GM21576 (cell line): ENCODE measurements at regions not wholly inside any gene's neighbourhood (a gene's known extent, or its start where the extent isn't known, plus 50 kb on each side); places are given as distances from the start of the nearest gene placed in this dataset.

ENCODE experiments used
- ATAC-seq: cut with Tn5 transposase; IDR thresholded peaks from one replicate; pipeline ENCODE4 v1.9.1; 2021; ENCODE audit warnings: mild to moderate bottlenecking, moderate library complexity; ENCODE audit not compliant: unreplicated experiment

DNA sequence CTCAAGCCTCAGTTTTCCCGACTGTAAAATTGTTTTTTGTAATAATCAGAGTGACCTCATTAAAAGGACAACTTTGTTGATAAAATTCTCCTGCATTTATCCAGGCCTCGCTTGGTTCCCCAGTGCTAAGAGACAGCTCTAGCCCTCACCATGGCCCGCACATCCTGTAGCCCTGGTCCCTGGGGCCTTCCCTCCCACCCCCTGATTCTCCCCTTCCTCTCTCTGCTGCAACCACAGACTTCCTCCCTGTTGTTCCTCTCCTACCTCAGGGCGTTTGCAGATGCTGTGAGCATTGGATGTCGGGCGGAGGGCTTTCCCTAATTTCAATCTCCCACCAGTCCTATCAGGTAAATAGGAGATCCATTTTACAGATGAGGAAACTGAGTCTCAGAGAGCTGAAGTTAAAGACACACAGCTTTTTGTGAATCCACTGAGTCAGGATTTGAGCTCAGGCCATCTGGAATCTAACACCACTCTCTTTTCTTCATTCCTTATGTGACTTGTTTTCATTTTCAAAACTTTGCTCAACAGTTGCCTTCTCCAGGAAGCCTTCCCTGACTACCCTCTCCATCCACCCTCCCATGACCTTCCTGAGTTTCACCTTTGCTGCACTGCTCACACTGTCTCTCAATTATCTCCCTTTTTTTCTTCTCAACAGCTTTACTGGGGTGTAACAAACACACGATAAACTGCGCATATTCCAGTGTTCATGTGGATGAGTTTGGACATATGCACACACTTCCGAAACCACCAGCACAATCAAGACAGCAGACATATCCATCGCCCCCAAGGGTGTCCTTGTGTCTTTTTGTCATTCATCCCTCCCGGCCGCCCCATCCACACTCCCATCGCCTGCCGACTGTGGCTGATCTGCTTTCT, 107.1 kb downstream of the CEBPB start:
- no peak for ATAC-seq

DNA sequence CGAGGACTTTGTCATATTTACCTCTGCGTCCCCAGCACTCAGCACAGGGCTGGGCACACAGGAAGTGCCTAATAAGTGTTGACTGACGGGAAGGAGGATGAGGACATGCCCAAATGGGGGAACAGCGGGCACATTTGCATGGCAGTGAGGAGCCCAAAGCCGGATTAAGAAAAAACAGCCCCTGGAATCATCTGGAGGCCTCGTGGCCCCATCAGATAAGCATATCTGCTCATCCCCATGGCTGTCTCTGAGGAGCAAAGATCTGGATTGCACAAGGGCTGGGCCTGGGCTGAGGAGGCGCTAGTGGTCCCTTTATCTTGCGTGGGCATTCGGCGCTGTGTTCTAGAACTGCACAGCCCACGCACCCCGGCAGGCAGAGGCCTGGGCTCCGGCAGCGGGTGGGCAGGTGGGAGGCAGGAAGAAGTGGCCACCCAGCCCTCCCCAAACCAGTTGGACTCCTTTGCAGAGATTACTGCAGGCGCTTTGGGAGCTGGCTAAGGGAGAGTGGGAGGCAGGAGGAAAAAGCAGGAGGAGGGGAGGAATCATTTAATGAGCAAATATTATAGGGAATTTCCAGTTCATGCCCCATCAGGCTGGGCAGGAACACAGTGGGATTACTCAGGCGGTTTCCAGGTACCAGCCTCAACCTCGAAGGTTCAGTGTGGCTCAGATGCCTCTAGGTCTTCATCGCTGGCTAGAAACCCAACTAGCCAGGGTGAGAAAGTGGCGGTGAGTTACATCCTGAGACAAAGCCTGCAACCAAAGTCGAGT, 108.1 kb downstream of the CEBPB start:
- ATAC-seq = no peak

DNA sequence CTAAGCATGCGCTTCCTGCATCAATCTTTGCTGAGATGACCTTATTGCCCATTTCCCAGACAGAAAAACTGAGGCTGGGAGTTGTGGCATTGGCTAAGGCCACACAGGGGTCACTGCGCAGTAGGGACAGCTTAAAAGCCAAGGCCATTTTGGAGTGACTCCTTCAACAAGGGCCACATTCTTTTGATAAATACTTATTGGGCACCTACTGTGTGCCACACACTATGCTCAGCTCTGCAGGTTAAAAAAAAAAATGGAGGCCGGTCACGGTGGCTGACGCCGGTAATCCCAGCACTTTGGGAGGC, 108.6 kb downstream of the CEBPB start:
- no peak for ATAC-seq

DNA sequence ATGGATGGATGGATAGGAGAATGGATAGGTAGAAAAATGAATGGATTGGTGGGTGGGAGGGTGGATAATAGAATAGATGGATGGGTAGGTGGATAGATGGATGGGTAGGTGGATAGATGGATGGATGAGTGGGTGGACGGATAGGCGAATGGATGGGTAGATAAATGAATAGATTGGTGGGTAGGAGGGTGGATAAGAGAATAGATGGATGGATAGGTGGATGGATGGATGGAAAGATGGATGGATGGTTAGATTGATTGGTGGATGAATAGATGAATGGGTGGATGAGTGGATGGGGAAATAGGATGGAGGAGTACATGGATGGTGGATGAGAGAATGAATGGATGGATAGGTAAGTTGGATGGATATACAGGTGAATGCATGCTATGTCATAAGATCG, 110.5 kb downstream of the CEBPB start:
- no peak for ATAC-seq

DNA sequence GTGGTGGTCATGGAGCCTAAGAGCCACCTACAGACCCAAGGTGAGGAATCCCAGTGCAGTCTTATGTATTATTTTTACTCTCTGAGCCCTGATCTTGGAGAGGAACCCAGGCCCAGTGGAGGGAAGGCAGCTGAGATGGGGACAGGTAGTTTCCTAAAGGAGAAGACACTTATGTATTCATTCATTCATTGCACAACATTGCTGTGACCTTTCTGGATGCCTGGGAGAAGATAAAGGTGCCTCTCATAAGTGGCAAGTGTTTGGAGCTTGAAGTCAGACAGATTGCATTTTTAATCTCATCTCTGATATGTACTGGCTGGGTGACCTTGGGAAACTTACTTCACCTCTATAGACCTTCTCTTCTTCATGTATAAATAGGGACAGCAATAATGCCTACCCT, 111.1 kb downstream of the CEBPB start:
- no peak for ATAC-seq

DNA sequence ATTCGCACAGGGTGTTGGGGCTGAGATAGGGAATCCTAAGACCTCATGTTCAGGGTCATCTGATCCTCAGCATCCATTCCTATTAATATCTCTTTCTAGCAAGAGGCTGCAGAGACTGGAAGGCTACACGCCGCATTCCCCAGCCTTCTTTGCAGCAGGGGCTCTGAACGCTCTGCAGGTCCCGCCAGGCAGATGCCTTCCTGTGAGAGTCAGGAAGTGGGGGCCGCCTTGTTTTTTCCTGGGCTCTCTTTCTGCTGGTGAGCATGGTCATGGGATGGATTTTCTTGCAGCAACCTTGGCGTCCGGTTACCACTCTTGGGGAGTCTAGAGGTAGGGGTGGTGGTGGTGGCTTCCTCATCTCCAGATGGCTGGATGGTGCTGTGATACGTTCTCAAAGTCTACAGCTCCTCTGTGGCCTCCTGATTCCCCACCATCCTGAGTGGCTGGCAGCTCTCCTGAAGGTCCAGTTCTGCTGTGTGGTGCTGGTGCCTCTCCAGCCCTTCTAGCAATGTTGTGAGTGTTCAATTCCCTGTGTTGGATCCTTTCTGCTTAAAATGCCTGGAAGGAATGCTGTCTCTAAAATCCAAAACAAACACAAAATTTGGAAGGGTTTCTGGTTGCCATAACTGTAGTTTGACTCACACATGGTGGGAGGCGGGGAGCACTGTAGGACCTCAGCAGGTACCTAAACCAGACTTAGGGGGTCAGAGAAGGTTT, 111.9 kb downstream of the CEBPB start:
- no peak for ATAC-seq

DNA sequence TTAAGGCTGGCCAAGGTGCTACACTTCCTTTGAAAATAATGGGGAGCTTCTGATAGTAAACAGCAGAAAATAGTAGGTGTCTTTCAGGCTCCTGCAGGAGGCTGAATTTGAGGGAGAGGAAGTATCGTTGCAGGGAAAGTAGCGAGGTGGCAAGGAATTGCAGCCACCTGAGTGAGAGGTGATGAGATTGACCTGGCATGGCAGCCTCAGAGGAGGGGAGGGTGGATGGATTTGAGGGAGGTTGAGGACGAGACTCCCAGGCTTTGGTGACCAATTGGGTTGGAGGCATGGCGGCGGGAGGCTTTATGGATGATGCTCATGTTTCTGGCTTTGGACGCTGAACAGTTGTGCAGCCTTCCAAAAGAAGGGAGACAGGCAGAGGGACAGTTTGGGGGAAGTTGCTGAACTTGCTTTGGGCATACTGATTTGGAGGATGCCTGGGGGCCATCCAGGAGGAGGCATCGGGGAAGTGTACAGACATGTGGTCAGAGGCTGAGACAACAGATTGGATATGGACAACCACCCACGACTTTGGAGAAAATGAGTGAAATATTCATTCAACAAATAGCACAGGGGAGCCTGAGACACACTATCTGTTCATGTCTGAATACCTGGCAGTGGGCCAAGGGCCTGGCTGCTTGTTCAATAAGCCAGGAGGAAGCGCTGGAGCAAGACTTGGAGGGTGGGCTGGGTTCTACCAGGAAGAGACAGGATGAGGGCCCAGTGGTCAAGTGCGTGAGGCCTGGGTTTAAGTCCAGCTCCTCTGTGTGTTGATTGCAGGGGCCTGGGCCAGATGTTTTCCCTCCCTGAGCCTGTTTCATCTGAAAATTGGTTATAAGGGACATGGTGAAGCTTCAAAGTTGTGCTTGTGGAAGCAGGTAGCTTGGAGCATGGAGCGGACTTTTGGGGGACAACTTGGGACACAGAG, 113.2 kb downstream of the CEBPB start:
- no peak for ATAC-seq

DNA sequence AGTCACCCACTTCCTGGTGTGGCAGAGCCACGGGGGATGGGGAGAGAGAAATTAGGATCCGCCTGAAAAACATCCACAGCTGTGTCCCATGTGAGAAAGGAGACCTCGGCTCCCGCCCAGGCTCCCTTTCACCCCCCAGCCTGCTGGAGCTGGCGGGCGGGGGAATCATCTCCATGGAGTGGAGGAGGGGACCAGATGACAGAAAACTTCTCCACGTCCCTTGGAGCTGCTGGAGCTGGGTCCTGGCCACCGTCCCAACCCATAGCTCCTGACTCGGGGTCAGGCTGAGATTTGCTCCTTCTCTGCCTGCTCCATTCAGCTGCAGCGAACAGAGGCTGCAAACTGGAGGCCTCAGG, 113.8 kb downstream of the CEBPB start:
- no peak for ATAC-seq

DNA sequence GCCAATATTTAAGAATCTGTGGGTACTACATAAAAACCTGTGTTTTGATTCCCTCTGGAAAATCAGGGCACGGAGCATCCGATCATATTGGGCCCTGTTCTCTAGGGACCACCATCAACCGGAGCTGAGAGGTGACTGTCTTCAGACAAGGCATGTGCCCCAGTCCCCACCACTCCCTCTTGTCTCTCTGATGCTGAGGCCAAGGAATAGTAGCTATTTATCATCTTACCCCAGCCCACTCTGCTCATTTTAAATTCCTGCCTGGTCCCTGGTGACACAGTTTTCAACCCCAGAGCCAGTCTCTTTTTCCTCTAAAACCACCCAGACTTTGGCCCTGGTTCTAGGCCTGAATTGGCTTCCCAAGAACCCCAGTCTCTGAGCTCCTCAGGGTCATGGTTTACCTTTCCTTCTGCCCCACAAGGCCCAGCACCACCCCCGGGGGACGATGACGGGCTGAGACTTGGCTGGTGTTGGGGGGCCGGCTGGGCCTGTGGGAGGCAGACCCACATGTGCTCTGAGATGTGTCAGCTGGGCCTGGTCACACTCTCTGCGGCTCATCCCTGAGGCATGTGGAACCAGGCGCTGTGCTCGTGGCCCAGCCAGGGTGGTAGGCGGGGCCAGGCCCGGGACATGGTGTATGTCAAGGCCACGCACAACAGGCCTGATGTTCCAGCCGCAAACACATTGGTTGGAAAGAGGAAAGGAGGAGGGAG, 114.4 kb downstream of the CEBPB start:
- ATAC-seq = no peak

DNA sequence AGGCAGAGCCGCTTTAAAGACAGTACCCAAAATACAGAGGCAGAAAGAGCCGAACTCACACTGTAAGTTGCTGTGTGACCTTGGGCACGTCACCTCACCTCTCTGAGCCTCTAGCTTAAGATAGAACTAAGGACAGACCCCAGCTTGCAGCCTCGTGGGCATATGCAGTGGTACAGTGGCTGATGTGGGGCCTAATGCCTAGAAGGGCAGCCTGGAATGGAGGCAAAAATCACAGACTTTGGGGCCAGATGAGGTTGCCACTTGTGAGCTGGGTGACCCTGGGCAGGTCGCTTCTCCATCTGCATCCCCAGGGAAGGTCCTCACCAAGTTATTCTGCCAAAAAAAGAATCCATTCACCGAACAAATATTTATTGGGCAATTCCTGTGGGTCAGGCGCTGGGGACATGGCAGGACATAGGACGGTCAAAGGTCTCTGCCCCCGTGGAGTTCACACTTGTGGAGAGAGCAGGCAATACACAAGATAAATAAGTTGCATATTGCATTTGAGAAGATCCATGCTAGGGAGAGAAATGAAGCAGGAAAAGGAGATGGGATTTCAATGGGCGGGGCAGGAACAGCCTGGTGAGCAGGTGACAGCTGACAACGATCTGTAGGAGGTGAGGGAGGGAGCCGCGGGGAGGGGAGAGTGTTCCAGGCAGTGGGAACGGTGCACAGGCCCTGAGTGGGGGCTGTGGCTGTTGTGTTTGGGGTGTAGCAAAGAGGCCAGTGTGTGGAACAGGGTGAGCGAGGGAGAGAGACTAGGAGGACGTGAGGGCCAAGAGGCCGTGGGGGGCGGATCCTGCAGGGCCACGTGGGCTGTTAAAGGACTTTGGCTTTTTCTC, 115.2 kb downstream of the CEBPB start:
- ATAC-seq = no peak

DNA sequence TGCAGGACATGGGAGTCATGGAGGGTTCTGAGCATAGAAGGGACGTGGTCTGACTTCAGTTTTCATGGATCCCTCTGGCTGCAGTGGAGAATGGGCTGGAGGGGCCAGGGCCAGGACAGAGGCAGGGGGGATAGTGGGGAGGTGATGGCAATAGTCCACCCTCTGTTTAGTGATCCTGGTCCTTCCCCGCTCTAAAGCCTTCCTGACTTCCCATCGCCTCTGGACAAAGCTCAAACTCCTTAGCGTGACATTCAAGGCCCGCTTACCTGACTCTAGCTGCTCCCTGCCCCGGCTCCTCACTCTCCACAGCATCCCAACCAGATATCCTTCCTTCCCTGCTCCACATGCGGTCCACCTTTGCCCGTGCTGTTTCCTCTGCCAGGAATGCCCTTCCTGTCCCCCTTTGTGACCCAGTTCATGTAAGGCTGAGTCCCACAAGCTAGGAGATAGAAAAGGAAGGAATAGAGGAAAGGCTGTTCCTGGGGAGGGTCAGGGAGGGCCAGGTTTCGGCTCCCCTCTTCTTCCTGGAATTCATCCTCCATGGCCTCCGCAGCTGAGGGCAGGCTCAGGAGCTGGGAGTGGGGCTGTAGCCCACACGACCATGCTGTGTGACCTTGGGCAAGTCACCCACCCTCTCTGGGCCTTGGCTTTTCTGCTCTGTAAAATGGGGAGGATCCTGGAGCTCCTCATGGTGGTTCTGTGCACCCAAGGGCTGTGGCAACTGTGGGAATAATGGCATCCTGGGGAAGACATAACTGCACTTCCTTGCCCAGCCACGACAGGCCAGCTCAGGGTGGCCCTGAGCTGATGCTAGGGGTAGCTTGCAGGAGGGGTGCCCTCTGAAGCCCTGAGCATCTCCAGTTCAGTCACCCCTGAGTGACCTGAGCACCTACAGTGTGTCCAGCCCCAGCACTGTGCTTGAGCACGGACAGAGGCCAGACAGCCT, 116.1 kb downstream of the CEBPB start:
- ATAC-seq = no peak

DNA sequence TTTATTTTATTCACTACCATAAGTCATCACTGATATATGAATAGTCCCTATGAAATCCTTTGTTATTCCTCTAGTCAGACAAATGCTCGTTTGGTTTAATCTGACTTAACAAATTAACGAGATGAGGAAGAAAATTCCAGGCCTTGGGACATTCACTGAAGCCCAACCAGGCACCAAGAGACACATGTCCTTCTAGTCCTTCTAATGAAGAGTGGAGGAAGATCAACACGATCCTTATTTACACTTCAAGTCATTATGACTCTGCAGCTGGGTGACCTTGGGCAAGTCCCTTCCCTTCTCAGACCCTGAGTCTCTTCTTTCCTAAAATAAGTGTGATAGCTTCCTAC, 117.5 kb downstream of the CEBPB start:
- no peak for ATAC-seq

DNA sequence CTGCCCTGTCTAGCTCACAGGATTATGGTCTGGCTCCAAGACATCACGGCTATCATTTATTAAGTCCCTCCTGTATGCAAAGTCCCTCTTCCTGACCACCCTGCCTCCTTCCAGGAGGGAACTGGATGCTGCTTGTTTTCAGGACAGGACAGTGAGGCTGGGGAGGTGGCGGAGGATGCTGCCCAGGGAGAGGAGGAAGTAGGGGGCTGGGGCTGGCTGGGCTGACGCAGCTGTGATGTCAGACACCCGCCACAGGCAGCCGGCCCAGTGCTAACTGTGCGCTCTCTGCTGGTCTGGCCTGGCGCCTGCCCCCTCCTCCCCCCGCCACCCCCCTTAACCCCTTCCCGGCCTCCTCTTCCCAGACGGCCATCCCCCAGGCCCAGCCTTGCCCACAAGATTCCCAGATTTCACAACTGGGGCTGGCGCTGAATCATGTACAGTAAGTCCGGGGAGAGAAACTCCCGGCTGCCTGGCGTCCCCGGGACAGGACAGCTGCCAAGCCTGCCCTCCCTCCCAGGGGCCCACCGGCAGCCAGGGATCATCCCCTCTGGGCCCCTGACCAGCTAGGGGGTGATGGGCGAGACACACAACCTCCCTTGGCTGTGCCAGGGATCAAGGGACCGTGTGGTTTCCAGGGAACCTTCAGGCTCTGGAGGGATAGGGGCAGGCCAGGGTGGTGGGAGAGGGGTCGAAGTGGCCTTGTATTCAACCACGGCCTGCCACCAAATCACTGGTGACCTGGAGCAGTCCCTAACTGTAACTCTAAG, 118.1 kb downstream of the CEBPB start:
- no peak for ATAC-seq

DNA sequence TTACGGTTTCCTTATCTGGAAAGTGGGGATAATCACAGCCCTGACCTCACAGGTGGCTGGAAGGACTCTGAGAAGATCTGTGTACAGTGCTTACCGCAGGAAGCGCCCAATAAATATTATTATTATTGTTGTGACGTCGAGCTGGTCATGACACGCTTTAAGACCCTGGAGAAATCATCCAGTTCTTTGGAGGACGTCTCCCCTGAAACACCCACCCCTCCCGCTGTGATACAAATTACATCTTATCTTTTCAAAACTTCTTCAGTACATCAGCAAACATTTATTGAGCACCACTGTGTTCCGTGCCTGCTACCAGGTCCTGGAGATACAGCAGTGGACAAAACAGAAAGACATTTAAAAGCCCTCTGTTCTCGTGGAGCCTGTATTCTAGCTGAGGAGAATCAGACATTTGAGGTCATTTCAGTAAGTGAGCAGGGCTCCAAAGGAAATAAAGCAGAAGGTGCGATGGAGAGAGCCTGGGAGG, 118.7 kb downstream of the CEBPB start:
- no peak for ATAC-seq

DNA sequence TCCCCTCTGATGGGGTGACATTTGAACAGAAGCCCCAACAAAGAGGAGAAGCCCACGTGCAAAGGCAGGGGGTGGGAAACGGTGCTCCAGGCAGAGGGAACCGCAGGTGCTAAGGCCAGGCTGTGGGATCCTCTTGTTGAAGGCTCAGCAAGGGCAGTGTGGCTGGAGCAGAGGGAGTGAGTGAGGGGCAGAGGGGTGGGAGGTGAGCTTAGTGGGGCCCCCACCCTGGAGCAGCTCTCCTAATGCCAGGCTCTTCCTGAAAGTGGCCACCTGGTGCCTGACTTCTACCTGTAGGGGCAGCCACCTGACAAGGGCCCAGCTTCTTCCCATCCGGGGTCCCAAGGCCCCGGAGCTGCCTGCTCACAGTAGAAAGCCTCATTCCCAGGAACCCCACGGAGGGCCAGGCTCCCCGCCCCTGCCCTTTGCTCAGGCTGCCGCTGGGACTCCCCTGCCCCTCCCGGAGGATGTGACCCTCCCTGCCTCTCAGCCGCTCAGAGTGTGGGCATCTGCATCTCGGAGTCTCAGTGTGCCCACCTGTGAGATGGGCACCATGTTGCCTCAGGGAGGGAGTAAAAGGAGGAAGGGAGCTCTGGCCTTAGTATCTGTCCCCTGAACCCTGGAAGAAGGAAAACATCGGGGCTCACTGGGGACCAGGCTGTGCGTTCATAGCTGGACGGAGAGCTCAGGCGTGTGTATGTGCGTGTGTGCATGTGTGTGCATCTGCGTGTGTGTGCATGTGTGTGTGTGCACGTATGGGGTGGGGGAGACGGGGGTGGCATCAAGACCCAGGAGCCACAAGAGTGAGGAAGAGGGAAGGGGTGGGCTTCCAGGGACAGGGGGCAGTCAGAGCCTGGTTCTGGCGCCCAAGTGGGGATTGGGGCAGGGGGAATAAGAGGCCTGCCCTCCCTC, 119.4 kb downstream of the CEBPB start:
- no peak for ATAC-seq

DNA sequence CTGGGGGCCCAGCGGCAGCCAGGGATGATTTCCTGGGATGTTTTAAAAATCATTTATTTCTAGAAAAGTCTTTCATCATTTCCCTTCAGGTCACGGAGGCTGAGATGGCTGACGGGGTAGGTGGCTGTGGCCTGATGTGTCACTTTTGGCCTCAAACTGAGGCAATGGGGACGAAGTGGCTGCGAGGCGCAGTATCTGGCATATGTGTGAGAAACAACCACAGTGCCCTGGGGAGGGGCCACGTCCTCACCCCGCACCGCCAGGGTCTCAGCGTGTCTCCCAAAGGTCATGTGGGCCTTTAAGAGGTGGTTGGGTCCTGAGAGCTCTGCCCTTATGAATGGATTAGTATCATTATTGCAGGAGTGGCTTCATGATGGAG, 120.0 kb downstream of the CEBPB start:
- no peak for ATAC-seq
